K562 (cell line): ENCODE measurements at regions not wholly inside any gene's neighbourhood (a gene's known extent, or its start where the extent isn't known, plus 50 kb on each side); places are given as distances from the start of the nearest gene placed in this dataset.

Experiments
- CEBPZ ChIP-seq: fragments of 150-350 bp; IDR thresholded peaks from 2 replicates; pipeline ENCODE4 v1.6.1; 2014; ENCODE audit warnings: low read depth, mild to moderate bottlenecking, low read length, borderline replicate concordance
- CHCHD3 ChIP-seq: fragments of 250-450 bp; sonication (Bioruptor Pico); IDR thresholded peaks from 2 replicates; pipeline ENCODE4 v2.1.2; 2022; ENCODE audit warnings: mild to moderate bottlenecking
- EP300 ChIP-seq: IDR thresholded peaks from 2 replicates; pipeline ENCODE4 v1.6.1; 2012; ENCODE audit warnings: low read length, improper control_type of control experiment
- HDAC6 ChIP-seq: IDR thresholded peaks from 2 replicates; pipeline ENCODE4 v1.6.1; 2012; ENCODE audit warnings: low read depth, mild to moderate bottlenecking, control low read depth, inconsistent platforms, low read length, moderate library complexity
- HOMEZ ChIP-seq: fragments of 250-450 bp; sonication (Bioruptor Pico); IDR thresholded peaks from 2 replicates; pipeline ENCODE4 v1.4.0; 2020; ENCODE audit warnings: mild to moderate bottlenecking, moderate library complexity
- POLR2AphosphoS5 ChIP-seq: IDR thresholded peaks from 2 replicates; pipeline ENCODE4 v1.6.1; 2011; ENCODE audit warnings: mild to moderate bottlenecking, low read depth, low read length, moderate library complexity; ENCODE audit not compliant: control insufficient read depth, insufficient read depth
- RBFOX2 ChIP-seq: fragments of 200-400 bp; formaldehyde crosslinking; IDR thresholded peaks from 2 replicates; pipeline ENCODE4 v1.6.1; 2017; ENCODE audit warnings: low read depth, mild to moderate bottlenecking, low read length, moderate library complexity
- RNF219 ChIP-seq: fragments of 250-450 bp; sonication (Bioruptor Pico); IDR thresholded peaks from 2 replicates; pipeline ENCODE4 v1.5.0; 2022; ENCODE audit warnings: mild to moderate bottlenecking
- ZEB2 ChIP-seq: fragments of 450-650 bp; IDR thresholded peaks from 2 replicates; pipeline ENCODE4 v1.6.1; 2016
- ZNF584 ChIP-seq: fragments of 200-800 bp; sonication (Bioruptor generic); IDR thresholded peaks from 2 replicates; pipeline ENCODE4 v1.6.1; 2016; ENCODE audit warnings: low read depth, mild to moderate bottlenecking, missing genetic modification characterization, missing compliant biosample characterization
- TF ChIP-seq, protein P1 (sequence below), 3 experiments: IDR thresholded peaks in 2 of 3; conservative IDR thresholded peaks in 1 of 3; 2 replicates each; pipeline ENCODE4 v1.5.1; 2011 to 2012; ENCODE audit warnings: low read length in 3 of 3, mild to moderate bottlenecking in 3 of 3, control low read depth in 2 of 3, improper control_type of control experiment in 1 of 3, inconsistent platforms in 1 of 3, low read depth in 1 of 3, mixed read lengths in 1 of 3, moderate library complexity in 1 of 3; ENCODE audit not compliant: insufficient read depth in 2 of 3
- TF ChIP-seq, protein P2 (sequence below): sonication (generic); formaldehyde crosslinking; IDR thresholded peaks from 2 replicates; pipeline ENCODE4 v1.9.0; 2022; ENCODE audit warnings: mild to moderate bottlenecking, missing genetic modification reagents

GRCh38 chr4:134073711-134074110 lies 127.9 kb downstream of the PABPC4L start:
- TF ChIP-seq CEBPZ = no peak
- TF ChIP-seq RBFOX2 = no peak
- TF ChIP-seq, protein P1, sequence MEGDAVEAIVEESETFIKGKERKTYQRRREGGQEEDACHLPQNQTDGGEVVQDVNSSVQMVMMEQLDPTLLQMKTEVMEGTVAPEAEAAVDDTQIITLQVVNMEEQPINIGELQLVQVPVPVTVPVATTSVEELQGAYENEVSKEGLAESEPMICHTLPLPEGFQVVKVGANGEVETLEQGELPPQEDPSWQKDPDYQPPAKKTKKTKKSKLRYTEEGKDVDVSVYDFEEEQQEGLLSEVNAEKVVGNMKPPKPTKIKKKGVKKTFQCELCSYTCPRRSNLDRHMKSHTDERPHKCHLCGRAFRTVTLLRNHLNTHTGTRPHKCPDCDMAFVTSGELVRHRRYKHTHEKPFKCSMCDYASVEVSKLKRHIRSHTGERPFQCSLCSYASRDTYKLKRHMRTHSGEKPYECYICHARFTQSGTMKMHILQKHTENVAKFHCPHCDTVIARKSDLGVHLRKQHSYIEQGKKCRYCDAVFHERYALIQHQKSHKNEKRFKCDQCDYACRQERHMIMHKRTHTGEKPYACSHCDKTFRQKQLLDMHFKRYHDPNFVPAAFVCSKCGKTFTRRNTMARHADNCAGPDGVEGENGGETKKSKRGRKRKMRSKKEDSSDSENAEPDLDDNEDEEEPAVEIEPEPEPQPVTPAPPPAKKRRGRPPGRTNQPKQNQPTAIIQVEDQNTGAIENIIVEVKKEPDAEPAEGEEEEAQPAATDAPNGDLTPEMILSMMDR (IDR thresholded peaks at IDR 0.05 in 2 of 3, conservative IDR thresholded peaks at IDR 0.05 in 1 of 3; ENCODE audit: insufficient read depth in 2 of 3, low read depth in 1 of 3, low read length in 3 of 3) = no peak
- no peak for TF ChIP-seq EP300
- TF ChIP-seq, protein P2, sequence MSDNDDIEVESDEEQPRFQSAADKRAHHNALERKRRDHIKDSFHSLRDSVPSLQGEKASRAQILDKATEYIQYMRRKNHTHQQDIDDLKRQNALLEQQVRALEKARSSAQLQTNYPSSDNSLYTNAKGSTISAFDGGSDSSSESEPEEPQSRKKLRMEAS (CRISPR knock-in tag) = no peak
- TF ChIP-seq HOMEZ (CRISPR knock-in tag) = no peak
- no peak for TF ChIP-seq RNF219 (CRISPR knock-in tag)
- TF ChIP-seq CHCHD3 (CRISPR knock-in tag) = no peak
- no peak for TF ChIP-seq ZNF584
- TF ChIP-seq ZEB2 = no peak
- no peak for TF ChIP-seq POLR2AphosphoS5
- TF ChIP-seq HDAC6 = no peak
